ENCODE measurements at regions not wholly inside any gene's neighbourhood (a gene's known extent, or its start where the extent isn't known, plus 50 kb on each side); places are given as distances from the start of the nearest gene placed in this dataset.
A peak's percentile ranks its signal among the peaks of the same experiment; 100 is the strongest.

DNA sequence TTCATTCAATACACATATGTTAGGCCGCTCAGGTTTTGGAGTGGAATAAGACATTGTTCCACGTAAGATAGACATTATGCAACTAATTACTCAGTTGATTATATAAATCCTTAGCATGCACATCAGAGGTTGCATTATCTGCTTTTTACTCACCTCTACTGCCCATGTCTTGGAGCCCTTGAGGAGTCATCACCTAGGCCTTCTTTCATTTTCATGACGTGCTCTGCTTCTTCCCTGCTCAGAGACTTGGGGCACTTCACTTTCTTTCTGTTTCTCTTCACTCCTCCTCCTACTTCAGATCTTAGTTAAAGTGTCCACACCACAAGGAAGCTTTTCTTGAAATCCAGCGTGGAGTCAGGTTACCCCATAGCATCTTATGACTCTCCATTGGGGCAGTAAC is 241.1 kb downstream of the TLR4 start:
- DNase-seq: no peak

DNA sequence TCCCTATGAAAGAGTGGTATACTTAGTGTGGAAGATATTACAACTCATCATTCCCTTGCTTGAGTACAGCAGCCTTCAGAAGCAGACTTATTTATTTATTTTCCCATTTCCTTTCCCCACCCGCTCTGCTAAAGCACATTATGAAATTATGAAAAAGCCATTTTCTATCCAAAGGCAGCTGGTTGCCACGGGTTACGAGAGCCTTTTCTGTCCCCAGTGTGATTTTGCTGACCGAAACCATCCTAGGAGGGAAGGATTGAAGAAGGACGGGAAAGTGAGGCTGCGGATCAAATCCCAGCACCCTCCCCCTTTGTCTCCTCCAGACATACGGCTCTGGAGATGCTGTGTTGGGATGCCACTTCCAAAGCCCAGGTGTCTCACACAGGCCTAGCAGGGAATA is 246.9 kb downstream of the TLR4 start:
- no peak for DNase-seq

DNA sequence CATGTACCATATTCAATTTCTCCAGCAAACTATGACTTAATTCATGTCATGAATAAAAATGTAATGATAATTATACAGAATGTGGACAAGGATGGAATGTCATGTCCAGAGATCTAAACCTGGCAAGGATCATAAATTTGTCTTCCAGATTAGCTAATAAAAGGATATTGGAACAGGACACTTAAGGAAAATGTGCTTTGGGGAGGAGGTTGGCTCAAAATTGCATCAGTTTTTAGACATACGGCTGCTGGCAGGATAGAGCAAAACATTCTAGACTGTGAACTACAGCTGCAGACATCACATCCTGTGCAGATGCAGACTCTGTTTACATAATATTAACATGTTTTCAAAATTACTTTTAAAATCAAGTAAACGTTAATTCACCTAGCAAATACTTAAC is 248.4 kb downstream of the TLR4 start:
- no peak for DNase-seq

DNA sequence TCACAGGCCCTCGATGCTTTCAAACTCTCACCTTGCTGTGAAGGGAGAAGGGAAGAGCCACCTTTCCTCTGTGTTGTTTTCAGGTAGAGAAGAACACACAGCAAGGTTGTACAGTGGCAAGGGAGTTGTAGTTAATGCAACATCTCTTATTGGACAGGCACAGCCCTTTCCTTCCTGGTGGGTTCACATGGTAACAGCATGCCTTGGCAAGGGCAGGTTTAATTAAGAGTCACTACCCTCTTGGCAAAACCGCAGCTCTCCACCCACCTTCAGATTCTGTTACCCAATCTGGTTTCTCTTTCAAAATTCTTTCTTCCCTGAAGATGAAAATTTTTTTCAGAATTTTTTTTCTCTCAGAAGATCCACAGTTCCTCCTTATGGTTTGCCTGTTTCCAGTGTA is 253.1 kb downstream of the TLR4 start:
- DNase-seq: peak; percentile 20

DNA sequence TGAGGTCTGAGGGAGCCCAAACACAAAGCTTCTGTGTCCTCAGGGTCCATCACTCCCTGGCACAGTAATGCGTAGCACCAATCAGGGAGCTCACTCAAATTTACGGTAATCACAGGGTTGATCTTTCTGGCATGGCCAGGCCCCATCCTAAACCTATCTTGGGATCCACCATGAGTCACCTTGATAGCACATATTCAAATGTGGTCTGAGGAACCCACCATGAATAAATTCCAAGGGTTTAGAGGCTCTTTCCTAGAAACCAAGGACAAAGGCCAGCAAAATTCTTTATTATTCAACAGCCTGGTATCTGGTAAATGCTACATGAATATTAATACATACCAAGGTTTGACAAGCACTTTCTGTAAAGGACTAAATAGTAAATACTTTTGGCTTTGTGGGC is 254.5 kb downstream of the TLR4 start:
- no peak for DNase-seq

DNA sequence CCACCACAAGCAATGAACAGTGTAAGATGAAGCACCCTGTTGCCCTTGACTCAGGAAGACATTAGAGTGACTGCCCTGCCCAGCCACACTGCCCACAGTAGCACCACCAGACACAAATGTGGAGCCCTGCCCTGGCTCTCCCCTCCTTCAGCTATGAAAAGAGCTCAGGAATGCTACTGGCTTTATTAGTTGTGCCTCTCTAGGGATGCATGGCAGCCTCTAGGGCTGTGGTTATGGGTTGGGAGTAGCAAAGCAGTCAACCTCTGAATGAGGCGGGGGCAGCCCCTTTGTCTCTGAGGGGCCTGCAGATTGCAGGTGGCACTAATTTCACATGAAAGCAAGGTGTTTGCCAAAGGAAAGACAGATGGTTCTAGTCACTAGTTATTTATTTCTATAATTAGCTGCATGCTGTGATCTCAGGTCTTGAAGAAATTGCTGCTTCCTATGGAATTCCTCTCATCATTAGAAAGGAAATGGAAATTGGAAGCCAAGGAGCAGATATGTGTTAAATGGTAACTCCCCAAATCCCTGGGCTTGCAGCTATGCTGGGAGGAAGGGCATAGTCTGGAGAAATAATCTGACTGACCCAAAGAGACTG is 259.4 kb downstream of the TLR4 start:
- DNase-seq: no peak

DNA sequence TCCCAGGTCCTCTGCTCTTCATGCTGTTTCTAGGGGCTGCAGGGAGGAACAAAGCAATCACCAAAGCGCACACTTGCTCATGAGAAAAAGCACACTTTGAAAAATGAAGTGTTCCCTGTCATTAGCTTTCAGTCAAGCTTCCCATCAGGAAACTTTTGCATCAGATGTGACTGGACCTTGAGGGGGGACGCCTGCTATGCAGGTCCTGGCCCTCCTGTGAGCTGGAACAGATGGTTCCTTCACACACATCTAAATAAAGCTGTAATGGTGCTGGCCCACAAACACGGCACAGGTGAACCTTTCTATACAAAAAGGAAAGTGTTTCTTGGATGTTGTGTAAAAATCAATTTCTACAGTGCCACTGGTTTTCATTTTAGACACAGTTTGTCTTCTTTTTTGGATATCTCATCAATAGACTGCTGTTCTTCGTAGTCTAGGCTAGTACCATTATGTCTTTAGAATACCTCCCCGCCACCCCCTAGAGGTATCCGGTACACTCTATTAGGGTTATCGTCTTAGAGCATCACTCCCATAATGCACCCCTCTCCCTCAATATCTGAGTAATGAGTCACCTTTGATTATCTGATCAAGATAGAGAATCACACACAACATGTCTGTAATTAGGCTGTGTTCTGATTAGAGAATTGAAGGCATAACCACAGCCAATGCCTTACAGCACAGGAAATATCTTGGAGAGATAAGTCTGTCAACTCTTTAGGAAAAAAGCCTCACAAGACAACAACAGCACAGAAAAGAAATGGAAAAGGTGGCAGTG is 266.3 kb downstream of the TLR4 start:
- DNase-seq: no peak

DNA sequence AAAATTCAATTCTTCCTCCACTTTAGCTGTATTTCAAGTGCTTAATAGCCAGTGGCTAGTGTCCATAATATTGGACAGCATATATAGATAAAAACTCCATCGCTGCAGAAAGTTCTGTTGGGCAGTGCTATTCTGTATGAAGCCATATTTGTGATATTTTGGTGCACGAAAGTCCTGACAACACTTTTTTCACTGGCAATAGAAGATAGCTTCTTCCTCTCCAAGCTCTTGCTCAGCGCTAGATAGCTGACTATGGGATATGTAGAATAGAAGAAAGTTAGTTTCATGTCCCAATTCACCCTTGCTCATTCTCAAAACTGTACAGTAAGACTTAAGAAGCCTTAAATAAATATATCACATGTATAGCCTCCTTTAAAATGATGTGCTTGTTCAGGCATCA is 269.9 kb downstream of the TLR4 start:
- no peak for DNase-seq

DNA sequence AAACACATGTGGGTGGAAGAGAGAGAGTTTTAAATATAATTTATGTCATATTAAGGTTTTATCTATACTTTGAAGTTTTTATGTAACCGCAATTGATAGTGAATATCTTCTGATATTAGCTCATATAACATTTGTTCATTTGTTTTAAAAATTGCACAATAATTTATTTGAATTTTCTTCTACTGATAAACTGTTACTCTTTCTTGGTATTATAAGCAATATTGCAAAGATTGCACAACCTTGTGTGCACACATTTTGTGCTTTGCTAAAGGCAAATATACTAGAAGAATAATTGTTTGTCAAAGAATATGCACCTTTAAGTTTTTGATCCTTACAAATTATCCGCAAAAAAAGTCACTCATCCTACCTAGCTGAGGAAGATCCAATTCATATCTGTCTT is 275.7 kb downstream of the TLR4 start:
- DNase-seq: no peak

DNA sequence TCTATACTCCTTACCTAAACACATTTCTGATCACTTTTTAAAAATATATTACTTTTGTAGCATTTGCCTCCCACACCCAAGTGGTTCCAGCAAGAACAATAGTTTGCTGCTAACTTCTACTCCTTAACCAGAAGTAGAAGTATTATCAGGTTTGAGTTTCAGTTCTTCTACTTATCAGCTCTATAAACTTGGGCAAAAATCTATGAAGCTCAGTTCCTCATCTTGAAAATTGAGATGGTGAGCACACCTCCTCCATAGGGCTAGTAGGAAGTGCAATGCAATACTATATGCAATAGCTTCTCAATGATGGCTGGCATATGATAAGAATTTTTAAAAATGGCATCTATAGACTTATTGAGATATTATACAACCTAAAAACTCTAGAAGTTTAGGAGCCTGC is 283.7 kb downstream of the TLR4 start:
- DNase-seq: no peak

DNA sequence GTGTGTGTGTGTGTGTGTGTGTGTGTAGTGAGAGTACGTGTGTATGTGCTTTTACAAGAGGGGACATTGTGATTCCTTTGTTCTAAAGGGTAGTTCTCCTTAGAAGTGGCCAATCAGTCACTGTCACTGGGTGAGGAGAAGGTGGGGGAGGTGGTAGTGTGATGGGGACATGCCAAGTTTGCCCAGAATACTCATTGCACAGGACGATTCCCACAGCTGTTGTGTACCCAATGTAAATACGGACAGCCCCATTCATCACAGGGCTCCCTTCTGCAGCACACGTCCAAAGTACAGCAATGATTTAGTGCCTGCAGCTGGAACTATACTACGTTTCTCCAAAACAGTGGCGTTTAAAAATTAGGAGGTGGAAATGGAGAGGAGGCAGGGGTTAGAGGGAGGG is 287.8 kb downstream of the TLR4 start:
- peak; percentile 44 for DNase-seq

DNA sequence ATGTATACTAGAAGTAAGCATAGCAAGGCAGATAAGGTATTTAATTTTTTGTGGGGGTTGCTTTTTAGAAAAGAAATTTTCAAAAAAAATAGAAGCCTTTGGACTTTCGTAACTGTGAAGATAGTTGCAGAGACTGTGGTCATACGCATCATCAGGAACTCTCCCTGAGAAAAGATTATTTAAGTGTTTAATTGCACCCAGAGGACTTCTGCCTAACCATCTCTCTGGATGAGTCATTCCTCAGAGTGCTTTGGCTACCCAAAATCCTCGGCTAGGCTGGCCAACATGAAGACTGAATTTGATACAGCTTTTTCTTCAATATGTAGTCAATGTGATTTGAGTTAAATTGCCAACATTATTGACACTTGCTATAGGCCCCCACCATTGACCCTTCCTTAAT is 296.4 kb downstream of the TLR4 start:
- DNase-seq: no peak

DNA sequence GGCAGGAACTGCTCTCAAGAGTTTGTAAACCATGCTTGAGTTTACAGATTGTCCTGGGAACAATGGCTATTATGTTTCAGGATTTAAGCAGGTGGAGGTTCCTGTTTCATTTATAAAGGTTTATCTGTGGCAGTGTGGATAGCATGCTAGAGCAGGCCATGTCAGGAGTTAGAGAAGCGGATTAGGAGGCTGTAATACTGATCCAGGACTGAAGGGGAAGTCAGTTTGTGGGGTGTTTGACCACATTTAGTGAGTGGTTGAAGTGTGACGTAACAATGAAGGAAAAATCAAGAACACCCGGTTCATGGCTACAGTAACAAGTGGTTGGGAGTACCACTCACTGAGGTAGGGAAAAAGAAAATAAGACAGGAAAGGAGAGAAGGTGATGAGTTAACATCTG is 299.0 kb downstream of the TLR4 start:
- DNase-seq: no peak

DNA sequence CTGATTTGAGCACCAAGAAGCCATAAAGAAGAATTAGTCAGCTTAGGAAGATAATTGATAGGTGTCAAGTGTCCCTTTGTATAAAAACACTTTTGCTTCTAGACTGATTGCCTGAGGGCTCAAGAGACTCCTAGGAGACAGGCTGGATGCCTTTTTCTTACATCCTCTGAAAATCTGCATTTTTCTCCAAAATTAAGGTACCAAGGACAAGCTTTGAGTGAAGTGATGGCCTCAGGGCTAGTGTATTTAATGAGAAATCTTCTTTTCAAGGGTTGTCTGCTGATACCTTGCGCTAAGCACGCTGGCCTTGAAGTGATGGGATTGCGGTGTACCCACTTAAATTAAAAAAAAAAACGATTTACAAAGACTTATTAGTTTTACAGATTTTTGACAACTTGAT is 304.0 kb downstream of the TLR4 start:
- DNase-seq: no peak

DNA sequence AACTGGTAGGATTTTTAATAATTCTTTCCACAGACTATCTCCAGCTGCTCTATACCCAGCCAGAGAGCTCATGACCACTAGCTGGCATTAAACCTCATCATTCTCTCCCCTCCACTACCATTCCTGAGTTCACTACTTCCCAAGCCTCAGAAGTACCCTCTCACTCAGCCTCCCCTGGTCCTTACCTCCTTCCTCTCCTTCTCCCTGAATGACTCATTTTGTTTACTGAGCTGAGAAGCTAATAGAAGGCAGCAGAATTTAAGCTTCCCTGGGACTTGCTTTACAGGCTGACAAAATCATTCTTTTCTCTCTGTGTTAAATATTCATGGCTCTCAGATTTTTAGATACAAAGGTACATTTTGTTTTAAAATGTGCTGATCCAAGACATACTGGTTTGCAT is 305.4 kb downstream of the TLR4 start:
- no peak for DNase-seq

DNA sequence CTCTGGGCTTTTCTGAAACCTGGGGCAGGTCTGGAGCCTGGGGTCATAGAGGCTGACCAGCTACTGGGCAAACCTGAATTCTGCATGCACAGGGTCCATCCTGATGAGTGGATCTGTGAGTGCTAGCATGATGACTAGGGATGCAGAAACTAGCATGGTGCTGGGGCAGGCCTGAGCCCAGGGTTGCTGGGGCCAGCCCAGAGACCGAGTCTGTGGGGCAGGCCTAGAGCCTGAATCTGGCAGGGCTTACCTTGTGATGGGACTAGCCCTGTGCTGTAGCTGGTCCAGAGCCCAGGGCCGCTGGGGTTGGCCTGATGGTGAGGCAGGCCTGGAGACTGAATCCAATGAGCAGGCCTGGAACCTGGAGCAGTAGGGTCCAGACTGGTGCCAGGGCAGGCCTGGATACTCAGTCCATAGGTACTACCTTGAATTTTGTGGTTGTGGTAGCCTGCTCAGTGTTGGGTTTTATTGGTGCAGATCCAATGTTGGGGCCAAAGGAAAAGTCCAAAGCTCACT is 313.5 kb downstream of the TLR4 start:
- no peak for DNase-seq

DNA sequence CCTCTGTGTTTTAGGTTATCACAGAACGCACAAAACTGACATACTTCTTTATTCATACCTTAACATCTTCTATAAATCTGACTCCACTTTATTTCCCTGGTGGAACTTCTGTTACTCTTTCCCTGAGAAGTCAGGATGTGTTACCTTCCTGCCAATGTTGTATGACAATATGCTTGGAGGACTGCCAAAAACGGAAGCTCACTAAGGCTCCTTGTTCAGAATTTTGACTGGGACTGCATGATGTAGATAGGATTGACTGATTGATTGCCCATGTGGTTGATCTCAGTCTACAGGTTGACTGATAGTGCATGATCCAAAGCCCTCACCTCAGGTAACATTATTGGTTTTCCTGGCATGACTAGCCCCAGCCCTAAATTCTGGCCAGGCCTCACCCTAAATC is 319.4 kb downstream of the TLR4 start:
- DNase-seq: no peak

DNA sequence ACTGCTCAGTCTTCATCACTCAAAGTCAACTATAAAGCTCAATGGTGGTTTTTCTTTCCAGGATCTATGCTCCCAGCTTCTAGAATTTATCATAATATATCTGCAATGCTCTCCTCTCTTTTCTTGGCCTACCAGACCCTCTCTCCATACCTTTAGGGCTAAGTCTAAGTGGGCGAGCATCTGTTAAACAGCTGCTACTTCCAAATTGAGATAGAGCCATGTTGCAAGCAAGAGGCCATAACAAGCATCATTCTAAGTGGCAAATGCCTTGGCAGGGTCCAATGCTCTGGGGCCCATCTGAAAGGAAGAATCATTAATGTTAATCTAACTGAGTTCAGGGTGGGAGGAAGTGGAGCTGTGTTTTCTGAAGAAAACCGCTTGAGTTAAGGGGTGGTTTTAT is 324.0 kb downstream of the TLR4 start:
- DNase-seq: no peak

DNA sequence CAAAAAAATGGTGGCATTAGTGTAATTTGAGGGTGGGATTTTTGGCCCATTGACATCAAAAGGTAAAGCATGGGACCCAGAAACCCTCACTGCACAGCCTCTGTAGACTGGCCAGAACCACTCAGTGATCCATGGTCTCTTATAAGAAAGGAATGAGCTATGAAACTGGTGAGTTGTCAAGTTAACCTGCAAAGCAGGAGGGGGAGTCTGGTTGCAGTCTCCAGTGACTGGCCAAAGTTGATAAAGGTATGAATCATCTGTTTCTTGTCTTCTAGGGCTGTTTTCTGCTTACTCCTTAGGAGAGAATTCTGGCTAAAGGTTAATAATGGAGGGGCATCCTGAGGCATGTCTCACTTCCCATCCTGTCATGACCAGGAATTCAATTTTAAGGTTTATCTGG is 325.2 kb downstream of the TLR4 start:
- DNase-seq: no peak

DNA sequence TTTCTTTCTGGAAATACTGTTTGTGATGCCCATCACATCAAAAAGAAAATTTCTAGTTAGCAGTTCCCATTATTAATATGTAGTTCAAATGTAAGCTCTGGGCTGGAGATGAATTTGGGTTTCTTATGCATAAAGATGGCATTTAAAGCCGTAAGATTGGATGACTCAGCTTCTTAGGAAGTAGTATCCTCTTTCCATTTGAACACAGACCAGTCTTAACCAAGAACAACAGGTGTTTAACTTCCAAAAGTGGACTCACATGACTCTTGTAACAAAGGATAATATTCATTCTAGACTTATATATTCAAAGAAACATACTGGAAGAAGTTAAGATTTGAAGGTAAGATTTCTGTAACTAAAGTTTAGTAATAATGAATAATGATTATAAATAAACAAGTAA is 330.5 kb downstream of the TLR4 start:
- no peak for DNase-seq

DNA sequence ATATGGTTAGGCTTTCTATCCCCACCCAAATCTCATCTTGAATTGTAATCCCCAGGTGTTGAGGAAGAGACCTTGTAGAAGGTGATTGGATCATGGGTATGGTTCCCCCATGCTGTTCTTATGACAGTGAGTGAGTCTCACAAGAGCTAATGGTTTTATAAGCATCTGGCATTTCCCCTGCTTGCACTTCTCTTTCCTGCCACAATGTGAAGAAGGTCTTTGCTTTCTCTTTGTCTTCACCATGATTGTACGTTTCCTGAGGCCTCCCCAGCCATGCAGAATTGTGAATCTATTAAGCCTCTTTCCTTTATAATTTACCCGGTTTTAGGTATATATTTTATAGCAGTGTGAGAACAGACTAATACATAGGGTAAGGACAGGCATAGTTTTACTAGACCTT is 334.5 kb downstream of the TLR4 start:
- DNase-seq: no peak

DNA sequence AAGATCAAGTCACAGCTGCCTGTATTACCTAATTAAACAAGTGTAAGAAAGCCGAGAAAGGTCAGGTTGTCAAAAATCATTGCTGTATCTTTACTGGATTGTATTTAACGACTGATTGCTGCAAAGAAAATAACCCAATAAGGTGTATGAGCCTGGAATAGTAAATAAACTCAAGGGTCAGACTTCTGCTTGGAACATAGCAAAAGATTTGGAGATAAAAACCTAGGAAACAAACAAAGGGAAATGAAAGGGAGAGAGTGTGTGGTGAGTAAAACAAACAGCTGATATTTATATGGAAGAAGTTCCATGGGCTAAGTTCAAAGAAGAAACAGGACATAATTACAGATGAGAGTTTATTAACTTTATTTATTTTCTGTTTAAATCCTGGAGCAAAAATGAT is 354.0 kb downstream of the TLR4 start:
- DNase-seq: no peak

DNA sequence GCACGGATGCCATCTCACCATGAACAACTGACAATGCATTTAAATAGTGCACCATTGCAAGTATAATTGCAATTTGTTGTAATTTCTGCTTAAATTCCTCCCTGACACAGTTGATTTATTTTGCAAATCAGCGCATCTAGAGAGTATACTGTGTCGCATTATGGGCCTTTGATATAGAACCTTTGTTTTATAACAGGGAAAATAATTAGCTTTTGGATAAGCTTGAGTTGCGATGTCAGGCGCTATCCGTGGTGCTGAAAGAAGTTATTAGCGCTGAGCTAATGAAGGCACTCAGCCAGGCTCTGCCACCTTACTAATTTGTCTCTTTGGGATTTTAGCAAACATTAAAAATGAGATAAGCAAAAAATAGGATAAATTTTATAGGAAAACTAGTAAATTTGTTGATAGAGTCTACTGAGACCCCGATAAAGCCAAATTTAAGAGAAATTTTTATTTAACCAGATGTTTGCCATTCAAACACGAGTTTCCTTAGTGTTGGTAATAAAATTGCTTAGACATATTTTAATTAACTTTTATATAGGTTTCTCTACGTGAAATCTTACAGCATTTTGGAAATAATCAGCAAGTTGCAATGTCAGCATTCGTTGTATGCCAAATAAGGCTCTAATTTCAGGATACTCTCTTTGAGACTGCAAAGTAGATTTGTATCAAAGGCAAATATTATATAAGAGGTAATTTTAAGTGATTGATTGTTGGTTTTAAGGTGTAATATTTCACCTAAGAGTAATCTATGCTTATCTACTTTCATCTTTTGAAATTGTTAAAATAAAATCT is 355.5 kb downstream of the TLR4 start:
- no peak for DNase-seq

DNA sequence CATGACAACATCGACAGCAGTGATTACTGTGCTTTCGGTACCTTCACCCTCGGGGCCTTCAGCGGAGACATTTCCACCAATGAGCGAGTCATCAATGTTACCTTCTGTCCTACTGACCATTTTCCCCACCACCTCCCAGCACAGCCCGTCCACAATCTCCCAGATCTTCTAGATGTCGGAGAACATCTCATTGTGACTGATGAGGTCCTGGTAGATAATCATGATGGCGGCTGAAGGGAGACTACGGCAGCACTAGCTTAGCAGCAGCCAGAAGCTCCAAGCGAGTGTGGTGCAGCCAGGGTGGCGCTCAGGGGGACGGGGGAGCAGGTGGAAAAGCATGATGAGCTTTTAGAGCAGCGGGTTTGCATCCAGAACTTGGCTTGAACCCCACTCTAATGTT is 379.0 kb downstream of the TLR4 start:
- DNase-seq: no peak

All from NCI-H187 treated with DMSO at 0.1 percent for 48 hours (cell line).